ENCODE measurements at regions not wholly inside any gene's neighbourhood (a gene's known extent, or its start where the extent isn't known, plus 50 kb on each side); places are given as distances from the start of the nearest gene placed in this dataset.

DNA sequence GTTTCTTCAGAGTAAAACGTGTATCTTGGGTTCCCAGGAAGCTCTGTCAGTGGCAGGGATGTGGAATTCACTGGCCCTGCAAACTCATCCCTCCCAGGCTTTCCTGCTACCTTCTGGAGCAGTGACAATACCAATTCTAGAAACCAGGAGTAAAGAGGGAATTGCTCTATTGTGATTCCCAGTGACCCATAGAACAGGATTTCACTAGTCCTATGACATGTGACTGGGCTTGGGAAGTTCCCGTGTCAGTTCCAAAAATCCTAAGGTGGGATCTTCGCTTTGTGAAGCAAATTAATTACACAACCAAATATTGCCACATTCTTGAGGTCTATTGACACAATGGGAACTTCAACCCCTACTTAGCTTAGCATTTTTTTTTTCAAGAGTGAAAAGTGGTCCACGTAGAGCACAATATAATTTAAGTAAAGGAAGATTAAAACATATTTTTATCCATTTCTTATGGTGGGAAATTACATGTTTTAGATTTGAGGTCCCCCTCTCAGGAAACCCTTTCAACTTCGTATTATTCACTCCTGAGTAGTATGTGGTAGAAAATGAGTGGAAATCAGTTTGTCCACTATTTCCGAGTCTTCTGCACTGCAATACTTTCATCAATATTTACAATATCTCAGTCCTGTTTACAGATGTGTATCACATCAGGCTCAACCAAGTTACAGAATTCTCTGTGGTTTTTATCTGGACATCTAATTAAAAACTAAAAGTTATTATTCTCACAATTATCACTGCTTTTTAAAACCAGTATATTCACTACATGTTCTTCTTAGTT, 88.9 kb upstream of the SOX5 start:
- Histone ChIP-seq H3K36me3 (ENCODE audit: control insufficient read depth in 4 of 4, insufficient read depth in 4 of 4, low read length in 3 of 4) (no peaks in the 10 kb centered on the region), H3K4me3 (ENCODE audit: control insufficient read depth in 1 of 7, extremely low read depth in 1 of 7, insufficient read depth in 4 of 7, low read depth in 2 of 7, low read length in 6 of 7) (no peak overlapping the region), H3K4me1 (ENCODE audit: control extremely low read depth in 1 of 4, control insufficient read depth in 4 of 4, insufficient read depth in 4 of 4, low read length in 3 of 4) (no peaks in the 10 kb centered on the region), H3K27me3 (replicated peaks in 2 of 5; ENCODE audit: control insufficient read depth in 4 of 5, insufficient read depth in 5 of 5, low read length in 4 of 5) (no peaks in the 10 kb centered on the region), H3K9me3 (ENCODE audit: control extremely low read depth in 1 of 5, control insufficient read depth in 4 of 5, insufficient read depth in 2 of 5, low read depth in 1 of 5, low read length in 4 of 5) (no peaks in the 10 kb centered on the region), H3K27ac (ENCODE audit: insufficient read depth in 1 of 2, low read depth in 1 of 2, low read length in 2 of 2, poor library complexity in 1 of 2, severe bottlenecking in 2 of 2) (no peak overlapping the region)
- no peak for DNase-seq
- WGBS (ENCODE audit: insufficient coverage): 92% methylated on average over 2 of the region's 6 CpGs
- CTCF ChIA-PET: no interaction called here
- POLR2A ChIA-PET: no interaction called here

DNA sequence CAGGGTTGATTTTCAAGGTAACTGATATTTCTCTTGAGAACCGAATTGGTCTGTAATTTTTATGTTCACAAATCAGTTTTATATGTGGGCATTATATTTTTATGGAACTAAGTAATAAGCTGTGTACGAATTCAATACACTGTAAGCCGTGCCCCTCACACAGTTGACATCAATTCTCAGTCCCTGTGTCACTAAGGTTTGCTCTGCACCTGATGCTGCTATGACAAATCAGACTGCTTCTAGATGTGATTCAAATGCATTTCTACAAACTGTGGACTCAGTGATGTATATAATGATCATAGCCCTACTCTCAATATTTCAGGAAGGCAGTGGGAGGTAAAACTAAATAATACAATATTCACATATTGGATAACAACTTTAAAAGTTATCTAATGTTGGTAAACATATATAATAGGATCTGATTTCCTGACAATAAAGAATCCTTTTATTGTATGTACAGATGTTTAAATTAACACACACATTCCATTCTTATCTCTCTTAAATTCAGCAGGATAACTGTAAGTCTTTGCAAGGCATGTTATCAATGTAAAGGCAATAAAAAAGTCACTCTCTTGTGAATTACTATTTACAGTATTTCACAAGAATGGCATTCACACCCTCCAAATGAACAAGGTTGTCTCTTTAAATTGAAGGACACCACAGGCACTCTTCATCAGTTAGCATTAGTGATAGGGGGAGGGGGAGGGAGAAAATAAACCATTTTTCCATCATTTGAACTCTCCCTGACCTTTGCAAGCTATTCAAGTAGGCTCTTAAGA, 87.2 kb upstream of the SOX5 start:
- H3K9me3 ChIP-seq (ENCODE audit: control extremely low read depth in 1 of 5, control insufficient read depth in 4 of 5, insufficient read depth in 2 of 5, low read depth in 1 of 5, low read length in 4 of 5): no peaks in the 10 kb centered on the region

DNA sequence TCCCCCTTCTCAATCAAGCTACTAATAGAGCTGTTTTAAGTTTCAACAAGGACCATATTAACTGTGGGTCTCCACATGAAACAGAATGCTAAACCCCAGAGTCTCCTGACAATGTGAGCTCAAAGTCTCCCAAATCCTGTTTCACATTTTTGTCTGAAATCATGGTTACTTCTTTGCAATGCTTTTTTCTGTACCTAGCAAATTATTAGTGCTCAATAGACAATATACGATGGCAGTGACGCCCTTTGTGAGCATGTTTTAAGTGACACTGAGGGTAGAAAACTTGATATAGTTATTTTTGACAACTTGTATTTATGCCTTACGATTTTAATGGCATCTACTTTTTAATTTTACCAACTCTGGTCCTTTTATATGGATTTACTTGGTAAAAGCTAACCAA, 85.4 kb upstream of the SOX5 start:
- POLR2A ChIA-PET: no interaction called here
- CTCF ChIA-PET: interaction anchor here (1.4 kb wide), 1 partner anchor 10 kb away, joined by 4 read pairs; no protein-coding TSS in a partner anchor
- WGBS (ENCODE audit: insufficient coverage): 100% methylated on average over 1 of the region's 3 CpGs

More for the DNA sequence above, 87.2 kb upstream of the SOX5 start:
- H3K4me3 ChIP-seq (ENCODE audit: control insufficient read depth in 1 of 7, extremely low read depth in 1 of 7, insufficient read depth in 4 of 7, low read depth in 2 of 7, low read length in 6 of 7): no peak overlapping the region
- no peaks in the 10 kb centered on the region for H3K36me3 ChIP-seq (ENCODE audit: control insufficient read depth in 4 of 4, insufficient read depth in 4 of 4, low read length in 3 of 4)
- ChIA-PET POLR2A (no interaction called here), CTCF (no interaction called here)
- H3K27me3 ChIP-seq (replicated peaks in 2 of 5; ENCODE audit: control insufficient read depth in 4 of 5, insufficient read depth in 5 of 5, low read length in 4 of 5): no peaks in the 10 kb centered on the region
- WGBS (ENCODE audit: insufficient coverage): 100% methylated on average over 1 of the region's 3 CpGs
- H3K4me1 ChIP-seq (ENCODE audit: control extremely low read depth in 1 of 4, control insufficient read depth in 4 of 4, insufficient read depth in 4 of 4, low read length in 3 of 4): no peaks in the 10 kb centered on the region
- DNase-seq: no peak
- no peak overlapping the region for H3K27ac ChIP-seq (ENCODE audit: insufficient read depth in 1 of 2, low read depth in 1 of 2, low read length in 2 of 2, poor library complexity in 1 of 2, severe bottlenecking in 2 of 2)

DNA sequence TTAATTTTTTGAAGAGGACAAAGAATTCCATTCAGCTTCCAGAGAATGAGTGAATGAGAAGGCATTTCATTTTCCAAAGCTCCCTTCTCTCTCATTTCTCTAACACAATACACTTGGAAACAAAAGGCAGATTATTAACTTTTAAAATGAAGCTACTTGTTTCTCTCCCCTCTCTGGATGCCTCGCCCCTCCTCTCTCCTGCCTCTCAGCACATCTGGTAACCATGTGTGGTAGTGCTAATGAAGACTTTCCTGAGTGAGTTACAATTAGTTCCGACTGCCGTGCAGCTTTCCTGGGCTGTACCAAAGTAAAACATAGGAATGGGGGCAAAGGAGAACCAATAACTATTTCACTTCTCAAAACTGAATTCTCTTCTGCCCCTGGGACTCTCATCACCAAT, 84.7 kb upstream of the SOX5 start:
- peaks cover 0 to 7% (median 0%) of the 10 kb centered on the region in 5 experiments for H3K9me3 ChIP-seq (ENCODE audit: control extremely low read depth in 1 of 5, control insufficient read depth in 4 of 5, insufficient read depth in 2 of 5, low read depth in 1 of 5, low read length in 4 of 5)
- ChIA-PET POLR2A (no interaction called here), CTCF (no interaction called here)
- WGBS (ENCODE audit: insufficient coverage): no CpG with 5 or more reads among the region's 3 CpGs
- H3K36me3 ChIP-seq (ENCODE audit: control insufficient read depth in 4 of 4, insufficient read depth in 4 of 4, low read length in 3 of 4): no peaks in the 10 kb centered on the region
- H3K4me1 ChIP-seq (ENCODE audit: control extremely low read depth in 1 of 4, control insufficient read depth in 4 of 4, insufficient read depth in 4 of 4, low read length in 3 of 4): no peaks in the 10 kb centered on the region
- no peaks in the 10 kb centered on the region for H3K27me3 ChIP-seq (replicated peaks in 2 of 5; ENCODE audit: control insufficient read depth in 4 of 5, insufficient read depth in 5 of 5, low read length in 4 of 5)
- no peak overlapping the region for H3K4me3 ChIP-seq (ENCODE audit: control insufficient read depth in 1 of 7, extremely low read depth in 1 of 7, insufficient read depth in 4 of 7, low read depth in 2 of 7, low read length in 6 of 7)
- no peak overlapping the region for H3K27ac ChIP-seq (ENCODE audit: insufficient read depth in 1 of 2, low read depth in 1 of 2, low read length in 2 of 2, poor library complexity in 1 of 2, severe bottlenecking in 2 of 2)
- DNase-seq: no peak

More for the DNA sequence above, 85.4 kb upstream of the SOX5 start:
- Histone ChIP-seq H3K27ac (ENCODE audit: insufficient read depth in 1 of 2, low read depth in 1 of 2, low read length in 2 of 2, poor library complexity in 1 of 2, severe bottlenecking in 2 of 2) (no peak overlapping the region), H3K4me1 (ENCODE audit: control extremely low read depth in 1 of 4, control insufficient read depth in 4 of 4, insufficient read depth in 4 of 4, low read length in 3 of 4) (no peaks in the 10 kb centered on the region), H3K9me3 (ENCODE audit: control extremely low read depth in 1 of 5, control insufficient read depth in 4 of 5, insufficient read depth in 2 of 5, low read depth in 1 of 5, low read length in 4 of 5) (peaks cover 0 to 7% (median 0%) of the 10 kb centered on the region in 5 experiments), H3K36me3 (ENCODE audit: control insufficient read depth in 4 of 4, insufficient read depth in 4 of 4, low read length in 3 of 4) (no peaks in the 10 kb centered on the region), H3K4me3 (ENCODE audit: control insufficient read depth in 1 of 7, extremely low read depth in 1 of 7, insufficient read depth in 4 of 7, low read depth in 2 of 7, low read length in 6 of 7) (no peak overlapping the region), H3K27me3 (replicated peaks in 2 of 5; ENCODE audit: control insufficient read depth in 4 of 5, insufficient read depth in 5 of 5, low read length in 4 of 5) (no peaks in the 10 kb centered on the region)
- DNase-seq: no peak

DNA sequence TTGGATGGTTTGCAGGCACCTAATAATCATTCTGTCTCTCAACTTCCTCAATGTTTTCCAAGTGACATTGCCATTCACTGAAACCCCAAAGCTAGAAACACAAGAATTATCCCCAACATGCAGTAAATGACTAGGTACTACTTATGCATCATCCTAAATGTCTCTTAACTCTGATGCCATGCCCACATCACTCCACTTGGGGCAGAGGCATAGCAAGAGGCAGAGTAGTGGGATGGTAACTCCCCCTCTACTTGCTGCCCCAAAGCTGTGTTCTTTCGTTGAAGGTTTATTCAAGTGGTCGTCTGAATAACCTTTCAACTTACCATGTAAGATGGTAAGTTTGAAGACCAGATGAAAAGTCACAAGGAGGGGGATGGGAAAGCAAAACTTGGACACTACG, 77.9 kb upstream of the SOX5 start:
- Histone ChIP-seq H3K9me3 (ENCODE audit: control extremely low read depth in 1 of 5, control insufficient read depth in 4 of 5, insufficient read depth in 2 of 5, low read depth in 1 of 5, low read length in 4 of 5) (peaks cover 0 to 7% (median 0%) of the 10 kb centered on the region in 5 experiments), H3K27ac (ENCODE audit: insufficient read depth in 1 of 2, low read depth in 1 of 2, low read length in 2 of 2, poor library complexity in 1 of 2, severe bottlenecking in 2 of 2) (no peak overlapping the region), H3K4me1 (ENCODE audit: control extremely low read depth in 1 of 4, control insufficient read depth in 4 of 4, insufficient read depth in 4 of 4, low read length in 3 of 4) (peaks cover 0 to 3% (median 0%) of the 10 kb centered on the region in 4 experiments), H3K27me3 (replicated peaks in 2 of 5; ENCODE audit: control insufficient read depth in 4 of 5, insufficient read depth in 5 of 5, low read length in 4 of 5) (no peaks in the 10 kb centered on the region), H3K36me3 (ENCODE audit: control insufficient read depth in 4 of 4, insufficient read depth in 4 of 4, low read length in 3 of 4) (no peaks in the 10 kb centered on the region), H3K4me3 (ENCODE audit: control insufficient read depth in 1 of 7, extremely low read depth in 1 of 7, insufficient read depth in 4 of 7, low read depth in 2 of 7, low read length in 6 of 7) (no peak overlapping the region)
- 100% methylated on average over 1 of the region's 3 CpGs for WGBS (ENCODE audit: insufficient coverage)
- POLR2A ChIA-PET: no interaction called here
- no peak for DNase-seq
- CTCF ChIA-PET: no interaction called here

DNA sequence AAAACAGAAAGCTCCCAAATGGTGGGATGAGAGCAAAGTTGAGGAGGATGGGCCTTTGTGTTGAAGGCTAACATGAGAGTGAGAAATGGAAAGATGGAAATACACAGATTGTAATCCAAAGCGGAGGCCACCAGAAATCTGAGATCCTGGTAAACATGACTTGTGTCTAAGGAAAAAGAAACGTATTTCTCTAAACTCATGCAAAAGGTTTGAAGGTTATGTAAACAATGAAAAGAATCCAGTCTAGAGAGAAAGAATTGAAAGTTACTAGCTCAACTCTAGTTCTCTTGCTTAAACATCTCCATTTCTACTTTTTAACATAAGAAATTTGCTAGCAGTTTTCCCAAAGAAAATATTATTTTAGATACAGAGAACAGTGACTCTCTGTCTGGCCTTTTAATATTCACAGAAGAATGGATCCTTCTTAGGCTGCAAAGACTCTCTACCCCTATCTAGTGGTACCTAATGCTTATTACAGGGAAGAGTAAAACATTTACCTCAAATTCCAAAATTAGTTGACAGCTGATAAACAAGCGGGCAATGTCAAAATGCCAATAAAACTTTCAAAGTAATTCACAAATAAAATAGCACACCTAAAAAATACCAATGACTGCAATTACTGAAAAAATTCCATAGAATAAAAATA, 75.8 kb upstream of the SOX5 start:
- peaks cover 0 to 3% (median 0%) of the 10 kb centered on the region in 4 experiments for H3K4me1 ChIP-seq (ENCODE audit: control extremely low read depth in 1 of 4, control insufficient read depth in 4 of 4, insufficient read depth in 4 of 4, low read length in 3 of 4)
- peaks cover 0 to 1% (median 0%) of the 10 kb centered on the region in 5 experiments for H3K9me3 ChIP-seq (ENCODE audit: control extremely low read depth in 1 of 5, control insufficient read depth in 4 of 5, insufficient read depth in 2 of 5, low read depth in 1 of 5, low read length in 4 of 5)
- CTCF ChIA-PET: interaction anchor here (1.1 to 1.2 kb wide), 3 partner anchors 10 to 21 kb away, joined by 3 to 4 read pairs (median 4); no protein-coding TSS in a partner anchor
- 71% methylated on average over 1 of the region's 3 CpGs for WGBS (ENCODE audit: insufficient coverage)
- H3K36me3 ChIP-seq (ENCODE audit: control insufficient read depth in 4 of 4, insufficient read depth in 4 of 4, low read length in 3 of 4): no peaks in the 10 kb centered on the region
- H3K4me3 ChIP-seq (ENCODE audit: control insufficient read depth in 1 of 7, extremely low read depth in 1 of 7, insufficient read depth in 4 of 7, low read depth in 2 of 7, low read length in 6 of 7): no peak overlapping the region
- H3K27ac ChIP-seq (ENCODE audit: insufficient read depth in 1 of 2, low read depth in 1 of 2, low read length in 2 of 2, poor library complexity in 1 of 2, severe bottlenecking in 2 of 2): no peak overlapping the region
- no peak for DNase-seq
- POLR2A ChIA-PET: no interaction called here
- no peaks in the 10 kb centered on the region for H3K27me3 ChIP-seq (replicated peaks in 2 of 5; ENCODE audit: control insufficient read depth in 4 of 5, insufficient read depth in 5 of 5, low read length in 4 of 5)

- Histone ChIP-seq H3K4me3 (ENCODE audit: control insufficient read depth in 1 of 7, extremely low read depth in 1 of 7, insufficient read depth in 4 of 7, low read depth in 2 of 7, low read length in 6 of 7) (no peak overlapping the region), H3K27ac (ENCODE audit: insufficient read depth in 1 of 2, low read depth in 1 of 2, low read length in 2 of 2, poor library complexity in 1 of 2, severe bottlenecking in 2 of 2) (no peak overlapping the region), H3K36me3 (ENCODE audit: control insufficient read depth in 4 of 4, insufficient read depth in 4 of 4, low read length in 3 of 4) (no peaks in the 10 kb centered on the region), H3K9me3 (ENCODE audit: control extremely low read depth in 1 of 5, control insufficient read depth in 4 of 5, insufficient read depth in 2 of 5, low read depth in 1 of 5, low read length in 4 of 5) (no peaks in the 10 kb centered on the region), H3K27me3 (replicated peaks in 2 of 5; ENCODE audit: control insufficient read depth in 4 of 5, insufficient read depth in 5 of 5, low read length in 4 of 5) (no peaks in the 10 kb centered on the region), H3K4me1 (ENCODE audit: control extremely low read depth in 1 of 4, control insufficient read depth in 4 of 4, insufficient read depth in 4 of 4, low read length in 3 of 4) (peaks cover 0 to 3% (median 0%) of the 10 kb centered on the region in 4 experiments)
- ChIA-PET POLR2A (no interaction called here), CTCF (no interaction called here)
- no peak for DNase-seq
Observed at GRCh38 chr12:24023081-24023480, 73.6 kb upstream of the SOX5 start.
